NCI-H510A treated with DMSO at 0.1 percent for 48 hours (cell line): ENCODE measurements at regions not wholly inside any gene's neighbourhood (a gene's known extent, or its start where the extent isn't known, plus 50 kb on each side); places are given as distances from the start of the nearest gene placed in this dataset.

ENCODE experiments used
- DNase-seq: peaks from one replicate; lab custom pipeline; 2025; lab: John Stamatoyannopoulos, UW

- no peak for DNase-seq
Observed at GRCh38 chr1:61523893-61524605, 200.9 kb downstream of the TM2D1 start.

- no peak for DNase-seq
Observed at GRCh38 chr1:61523229-61523628, 201.7 kb downstream of the TM2D1 start.

- no peak for DNase-seq
Observed at GRCh38 chr1:61520401-61520800, 204.5 kb downstream of the TM2D1 start.

GRCh38 chr1:61519631-61520030, 205.3 kb downstream of the TM2D1 start:
- no peak for DNase-seq

GRCh38 chr1:61518670-61519400, 206.1 kb downstream of the TM2D1 start:
- DNase-seq = no peak

GRCh38 chr1:61517345-61517744, 207.6 kb downstream of the TM2D1 start:
- DNase-seq = no peak

GRCh38 chr1:61515096-61515495, 209.8 kb downstream of the TM2D1 start:
- no peak for DNase-seq
